ENCODE measurements at regions not wholly inside any gene's neighbourhood (a gene's known extent, or its start where the extent isn't known, plus 50 kb on each side); places are given as distances from the start of the nearest gene placed in this dataset.

DNA sequence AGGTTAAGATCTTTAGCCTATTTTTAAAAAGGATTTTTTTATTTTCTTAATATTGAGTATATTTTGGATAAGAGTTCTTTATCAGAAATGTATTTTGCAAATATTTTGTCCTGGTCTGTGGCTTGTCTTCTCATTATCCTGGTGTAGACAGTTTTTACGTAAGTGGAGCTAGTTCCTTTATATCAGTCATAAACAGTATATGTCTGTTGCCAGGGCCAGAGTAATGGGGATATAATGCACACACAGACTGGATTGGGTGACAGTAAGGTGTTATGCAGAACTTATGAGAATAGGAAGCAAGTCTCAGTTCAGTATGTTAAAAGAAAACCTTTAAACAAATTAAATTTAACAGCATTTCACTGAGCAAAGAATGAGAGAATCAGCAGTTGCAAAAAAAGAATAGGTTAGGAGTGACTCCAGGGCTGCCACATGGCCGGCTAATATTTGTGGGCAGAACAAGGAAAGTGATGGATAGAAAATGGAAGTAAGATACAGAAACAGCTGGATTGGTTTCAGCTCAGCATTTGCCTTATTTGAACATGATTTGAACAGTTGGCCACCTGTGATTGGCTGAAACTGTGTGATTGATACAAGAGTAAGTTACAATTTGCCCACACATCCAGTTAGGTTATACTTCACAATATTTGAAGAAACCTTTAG lies 61.1 kb upstream of the ZNG1B start:
- TF ChIP-seq, protein P1, sequence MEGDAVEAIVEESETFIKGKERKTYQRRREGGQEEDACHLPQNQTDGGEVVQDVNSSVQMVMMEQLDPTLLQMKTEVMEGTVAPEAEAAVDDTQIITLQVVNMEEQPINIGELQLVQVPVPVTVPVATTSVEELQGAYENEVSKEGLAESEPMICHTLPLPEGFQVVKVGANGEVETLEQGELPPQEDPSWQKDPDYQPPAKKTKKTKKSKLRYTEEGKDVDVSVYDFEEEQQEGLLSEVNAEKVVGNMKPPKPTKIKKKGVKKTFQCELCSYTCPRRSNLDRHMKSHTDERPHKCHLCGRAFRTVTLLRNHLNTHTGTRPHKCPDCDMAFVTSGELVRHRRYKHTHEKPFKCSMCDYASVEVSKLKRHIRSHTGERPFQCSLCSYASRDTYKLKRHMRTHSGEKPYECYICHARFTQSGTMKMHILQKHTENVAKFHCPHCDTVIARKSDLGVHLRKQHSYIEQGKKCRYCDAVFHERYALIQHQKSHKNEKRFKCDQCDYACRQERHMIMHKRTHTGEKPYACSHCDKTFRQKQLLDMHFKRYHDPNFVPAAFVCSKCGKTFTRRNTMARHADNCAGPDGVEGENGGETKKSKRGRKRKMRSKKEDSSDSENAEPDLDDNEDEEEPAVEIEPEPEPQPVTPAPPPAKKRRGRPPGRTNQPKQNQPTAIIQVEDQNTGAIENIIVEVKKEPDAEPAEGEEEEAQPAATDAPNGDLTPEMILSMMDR (IDR thresholded peaks at IDR 0.05; ENCODE audit: low read length): no peak
- TF ChIP-seq EZH2 (IDR thresholded peaks at IDR 0.05; ENCODE audit: borderline replicate concordance, low read length): no peak
